ENCODE measurements at regions not wholly inside any gene's neighbourhood (a gene's known extent, or its start where the extent isn't known, plus 50 kb on each side); places are given as distances from the start of the nearest gene placed in this dataset.
"Not testable (repeated sequence)": the region's sequence is repeated elsewhere in the genome, so short reads cannot be mapped to it uniquely, and the experiment has no call there.

GRCh38 chr12:71269281-71269598, 111.4 kb upstream of the TSPAN8 start:
- H3K4me3 ChIP-seq (ENCODE audit: low read depth in 1 of 3, low read length in 3 of 3), result no peak overlapping the region
- H3K36me3 ChIP-seq (ENCODE audit: control insufficient read depth in 3 of 3, insufficient read depth in 2 of 3, low read depth in 1 of 3, low read length in 3 of 3), result no peaks in the 10 kb centered on the region
- H3K27me3 ChIP-seq (ENCODE audit: control insufficient read depth in 3 of 3, insufficient read depth in 3 of 3, low read length in 3 of 3), result no peaks in the 10 kb centered on the region
- no peaks in the 10 kb centered on the region for H3K9me3 ChIP-seq (ENCODE audit: control insufficient read depth in 2 of 2, insufficient read depth in 1 of 2, low read depth in 1 of 2, low read length in 1 of 2)
- no peaks in the 10 kb centered on the region for H3K4me1 ChIP-seq (ENCODE audit: control insufficient read depth in 3 of 3, insufficient read depth in 2 of 3, low read depth in 1 of 3, low read length in 2 of 3)
- DNase-seq (no peak), FAIRE-seq (no peak)
- 64 to 74% (median 68%) methylated on average over 2 of the region's 2 CpGs for WGBS, 3 donors
- no peak overlapping the region for H3K27ac ChIP-seq (ENCODE audit: low read depth in 1 of 3, low read length in 2 of 3)

GRCh38 chr12:71268598-71269280, 110.9 kb upstream of the TSPAN8 start:
- Histone ChIP-seq H3K4me1 (ENCODE audit: control insufficient read depth in 3 of 3, insufficient read depth in 2 of 3, low read depth in 1 of 3, low read length in 2 of 3) (no peaks in the 10 kb centered on the region), H3K4me3 (ENCODE audit: low read depth in 1 of 3, low read length in 3 of 3) (no peak overlapping the region), H3K27ac (ENCODE audit: low read depth in 1 of 3, low read length in 2 of 3) (no peak overlapping the region), H3K27me3 (ENCODE audit: control insufficient read depth in 3 of 3, insufficient read depth in 3 of 3, low read length in 3 of 3) (no peaks in the 10 kb centered on the region), H3K9me3 (ENCODE audit: control insufficient read depth in 2 of 2, insufficient read depth in 1 of 2, low read depth in 1 of 2, low read length in 1 of 2) (no peaks in the 10 kb centered on the region), H3K36me3 (ENCODE audit: control insufficient read depth in 3 of 3, insufficient read depth in 2 of 3, low read depth in 1 of 3, low read length in 3 of 3) (no peaks in the 10 kb centered on the region)
- FAIRE-seq, result no peak
- DNase-seq, result no peak
- WGBS, 3 donors, result 86 to 100% (median 94%) methylated on average over 1 of the region's 1 CpG

GRCh38 chr12:71266606-71267005, 108.8 kb upstream of the TSPAN8 start:
- FAIRE-seq, result no peak

GRCh38 chr12:71265731-71266130, 107.9 kb upstream of the TSPAN8 start:
- FAIRE-seq; H3K9me3 ChIP-seq (ENCODE audit: control insufficient read depth in 2 of 2, insufficient read depth in 1 of 2, low read depth in 1 of 2, low read length in 1 of 2); DNase-seq; H3K4me3 ChIP-seq (ENCODE audit: low read depth in 1 of 3, low read length in 3 of 3); H3K27me3 ChIP-seq (ENCODE audit: control insufficient read depth in 3 of 3, insufficient read depth in 3 of 3, low read length in 3 of 3); H3K36me3 ChIP-seq (ENCODE audit: control insufficient read depth in 3 of 3, insufficient read depth in 2 of 3, low read depth in 1 of 3, low read length in 3 of 3); H3K27ac ChIP-seq (ENCODE audit: low read depth in 1 of 3, low read length in 2 of 3); H3K4me1 ChIP-seq (ENCODE audit: control insufficient read depth in 3 of 3, insufficient read depth in 2 of 3, low read depth in 1 of 3, low read length in 2 of 3): not testable (repeated sequence)
- 78 to 97% (median 80%) methylated on average over 1 of the region's 3 CpGs for WGBS, 3 donors

More at GRCh38 chr12:71266606-71267005, 108.8 kb upstream of the TSPAN8 start:
- H3K4me1 ChIP-seq (ENCODE audit: control insufficient read depth in 3 of 3, insufficient read depth in 2 of 3, low read depth in 1 of 3, low read length in 2 of 3), result no peaks in the 10 kb centered on the region
- no peak overlapping the region for H3K27ac ChIP-seq (ENCODE audit: low read depth in 1 of 3, low read length in 2 of 3)
- H3K36me3 ChIP-seq (ENCODE audit: control insufficient read depth in 3 of 3, insufficient read depth in 2 of 3, low read depth in 1 of 3, low read length in 3 of 3), result no peaks in the 10 kb centered on the region
- 80 to 91% (median 81%) methylated on average over 4 of the region's 4 CpGs for whole genome bisulfite sequencing, 3 donors
- no peak overlapping the region for H3K4me3 ChIP-seq (ENCODE audit: low read depth in 1 of 3, low read length in 3 of 3)
- H3K9me3 ChIP-seq (ENCODE audit: control insufficient read depth in 2 of 2, insufficient read depth in 1 of 2, low read depth in 1 of 2, low read length in 1 of 2), result no peaks in the 10 kb centered on the region
- DNase-seq, result no peak
- no peaks in the 10 kb centered on the region for H3K27me3 ChIP-seq (ENCODE audit: control insufficient read depth in 3 of 3, insufficient read depth in 3 of 3, low read length in 3 of 3)

DNA sequence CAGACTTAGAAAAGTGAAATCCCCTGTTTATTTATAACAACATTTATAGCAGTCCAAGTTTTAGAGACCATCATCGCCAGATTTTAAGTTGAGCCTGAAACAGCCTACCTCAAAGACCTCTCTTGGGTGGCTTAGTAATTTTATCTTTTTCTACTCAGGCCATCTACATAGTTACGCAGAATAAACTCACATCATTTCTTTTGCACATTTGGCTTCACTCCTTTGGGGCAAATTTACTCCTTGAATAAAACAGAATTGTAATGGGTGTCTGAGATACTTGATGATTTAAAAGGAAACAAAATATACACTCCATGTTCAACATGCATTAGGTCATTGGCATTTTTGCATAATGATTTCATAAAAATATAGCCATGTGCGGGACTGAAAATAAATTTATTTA, 104.7 kb upstream of the TSPAN8 start:
- DNase-seq (no peak), FAIRE-seq (no peak)
- H3K4me1 ChIP-seq (ENCODE audit: control insufficient read depth in 3 of 3, insufficient read depth in 2 of 3, low read depth in 1 of 3, low read length in 2 of 3), result no peaks in the 10 kb centered on the region
- no peaks in the 10 kb centered on the region for H3K36me3 ChIP-seq (ENCODE audit: control insufficient read depth in 3 of 3, insufficient read depth in 2 of 3, low read depth in 1 of 3, low read length in 3 of 3)
- H3K27me3 ChIP-seq (ENCODE audit: control insufficient read depth in 3 of 3, insufficient read depth in 3 of 3, low read length in 3 of 3), result no peaks in the 10 kb centered on the region
- no peak overlapping the region for H3K27ac ChIP-seq (ENCODE audit: low read depth in 1 of 3, low read length in 2 of 3)
- H3K4me3 ChIP-seq (ENCODE audit: low read depth in 1 of 3, low read length in 3 of 3), result no peak overlapping the region
- H3K9me3 ChIP-seq (ENCODE audit: control insufficient read depth in 2 of 2, insufficient read depth in 1 of 2, low read depth in 1 of 2, low read length in 1 of 2), result no peaks in the 10 kb centered on the region
- 91 to 92% (median 92%) methylated on average over 3 of the region's 3 CpGs for WGBS, 3 donors

GRCh38 chr12:71252473-71252872, 94.7 kb upstream of the TSPAN8 start:
- Histone ChIP-seq H3K4me3 (ENCODE audit: low read depth in 1 of 3, low read length in 3 of 3) (no peak overlapping the region), H3K27me3 (ENCODE audit: control insufficient read depth in 3 of 3, insufficient read depth in 3 of 3, low read length in 3 of 3) (no peaks in the 10 kb centered on the region), H3K4me1 (ENCODE audit: control insufficient read depth in 3 of 3, insufficient read depth in 2 of 3, low read depth in 1 of 3, low read length in 2 of 3) (no peaks in the 10 kb centered on the region), H3K27ac (ENCODE audit: low read depth in 1 of 3, low read length in 2 of 3) (no peak overlapping the region), H3K9me3 (ENCODE audit: control insufficient read depth in 2 of 2, insufficient read depth in 1 of 2, low read depth in 1 of 2, low read length in 1 of 2) (peaks cover 2 to 14% of the 10 kb centered on the region in 2 donors), H3K36me3 (ENCODE audit: control insufficient read depth in 3 of 3, insufficient read depth in 2 of 3, low read depth in 1 of 3, low read length in 3 of 3) (no peaks in the 10 kb centered on the region)
- DNase-seq, result no peak
- 69 to 85% (median 75%) methylated on average over 2 of the region's 2 CpGs for WGBS, 3 donors
- no peak for FAIRE-seq

- FAIRE-seq, result no peak
- 67 to 84% (median 84%) methylated on average over 4 of the region's 4 CpGs for WGBS, 3 donors
- no peak for DNase-seq
- Histone ChIP-seq H3K27ac (ENCODE audit: low read depth in 1 of 3, low read length in 2 of 3) (no peak overlapping the region), H3K9me3 (ENCODE audit: control insufficient read depth in 2 of 2, insufficient read depth in 1 of 2, low read depth in 1 of 2, low read length in 1 of 2) (peaks cover 2 to 14% of the 10 kb centered on the region in 2 donors), H3K4me3 (ENCODE audit: low read depth in 1 of 3, low read length in 3 of 3) (no peak overlapping the region), H3K36me3 (ENCODE audit: control insufficient read depth in 3 of 3, insufficient read depth in 2 of 3, low read depth in 1 of 3, low read length in 3 of 3) (no peaks in the 10 kb centered on the region), H3K27me3 (ENCODE audit: control insufficient read depth in 3 of 3, insufficient read depth in 3 of 3, low read length in 3 of 3) (no peaks in the 10 kb centered on the region), H3K4me1 (ENCODE audit: control insufficient read depth in 3 of 3, insufficient read depth in 2 of 3, low read depth in 1 of 3, low read length in 2 of 3) (no peaks in the 10 kb centered on the region)
These were observed 92.4 kb upstream of the TSPAN8 start for GRCh38 chr12:71250166-71250565.

DNA sequence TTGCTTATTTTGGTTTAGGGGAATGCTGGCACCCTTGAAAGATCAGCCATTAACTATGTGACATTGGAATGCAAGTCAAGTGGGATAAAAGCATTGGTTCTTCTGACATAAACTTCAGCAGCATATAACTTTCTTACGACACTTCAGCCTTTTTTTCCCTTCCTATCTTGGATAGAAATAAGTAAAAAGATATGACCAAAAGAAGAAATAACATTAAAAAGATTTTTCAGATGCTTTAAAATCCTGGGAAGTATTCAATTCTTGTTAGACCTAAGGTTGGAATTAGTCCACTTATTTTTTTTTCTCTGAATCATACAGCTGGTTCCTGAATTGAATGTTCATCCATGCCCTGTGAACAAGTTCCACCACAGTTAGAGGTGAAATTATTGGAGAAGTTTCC, 85.6 kb upstream of the TSPAN8 start:
- DNase-seq (no peak), FAIRE-seq (no peak)
- H3K9me3 ChIP-seq (ENCODE audit: control insufficient read depth in 2 of 2, insufficient read depth in 1 of 2, low read depth in 1 of 2, low read length in 1 of 2), result no peaks in the 10 kb centered on the region
- no peaks in the 10 kb centered on the region for H3K4me1 ChIP-seq (ENCODE audit: control insufficient read depth in 3 of 3, insufficient read depth in 2 of 3, low read depth in 1 of 3, low read length in 2 of 3)
- 63 to 88% (median 76%) methylated on average over 1 of the region's 1 CpG for WGBS, 3 donors
- no peaks in the 10 kb centered on the region for H3K27me3 ChIP-seq (ENCODE audit: control insufficient read depth in 3 of 3, insufficient read depth in 3 of 3, low read length in 3 of 3)
- H3K36me3 ChIP-seq (ENCODE audit: control insufficient read depth in 3 of 3, insufficient read depth in 2 of 3, low read depth in 1 of 3, low read length in 3 of 3), result no peaks in the 10 kb centered on the region
- no peak overlapping the region for H3K27ac ChIP-seq (ENCODE audit: low read depth in 1 of 3, low read length in 2 of 3)
- H3K4me3 ChIP-seq (ENCODE audit: low read depth in 1 of 3, low read length in 3 of 3), result no peak overlapping the region

DNA sequence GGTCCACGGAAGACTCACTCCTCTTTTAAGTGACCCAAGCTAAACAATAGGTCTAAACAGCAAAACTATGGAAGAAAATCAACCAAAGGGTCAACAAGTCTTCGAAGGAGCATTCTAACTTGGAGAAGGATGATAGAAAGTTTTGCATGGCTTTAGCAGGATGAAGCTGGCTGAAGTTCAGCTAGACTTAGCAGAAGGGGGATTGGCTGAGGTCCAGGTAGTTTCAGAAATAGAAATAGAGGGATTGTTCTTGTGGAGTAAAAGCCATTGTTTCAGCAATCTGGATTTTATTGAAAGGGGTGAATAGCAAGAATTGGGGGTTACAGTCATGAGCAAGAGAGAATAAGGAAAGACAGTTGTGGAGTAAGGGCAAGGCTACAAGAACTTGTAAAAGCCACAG, 84.7 kb upstream of the TSPAN8 start:
- 60 to 85% (median 81%) methylated on average over 2 of the region's 2 CpGs for WGBS, 3 donors
- Histone ChIP-seq H3K4me1 (ENCODE audit: control insufficient read depth in 3 of 3, insufficient read depth in 2 of 3, low read depth in 1 of 3, low read length in 2 of 3) (no peaks in the 10 kb centered on the region), H3K27me3 (ENCODE audit: control insufficient read depth in 3 of 3, insufficient read depth in 3 of 3, low read length in 3 of 3) (no peaks in the 10 kb centered on the region), H3K27ac (ENCODE audit: low read depth in 1 of 3, low read length in 2 of 3) (no peak overlapping the region), H3K9me3 (ENCODE audit: control insufficient read depth in 2 of 2, insufficient read depth in 1 of 2, low read depth in 1 of 2, low read length in 1 of 2) (no peaks in the 10 kb centered on the region), H3K4me3 (ENCODE audit: low read depth in 1 of 3, low read length in 3 of 3) (no peak overlapping the region), H3K36me3 (ENCODE audit: control insufficient read depth in 3 of 3, insufficient read depth in 2 of 3, low read depth in 1 of 3, low read length in 3 of 3) (no peaks in the 10 kb centered on the region)
- FAIRE-seq (no peak), DNase-seq (no peak)
